Adrenal gland (tissue), 9 donors: ENCODE measurements at regions not wholly inside any gene's neighbourhood (a gene's known extent, or its start where the extent isn't known, plus 50 kb on each side); places are given as distances from the start of the nearest gene placed in this dataset.

Experiments
- DNase-seq, 7 donors: peaks; one replicate each; pipeline ENCODE4 v3.0.0-alpha.2; 2019 to 2020
- H3K27ac ChIP-seq, 5 donors: fragments of 200-600 bp; sonication (generic) in 4 of 5; 1 replicate in 3 of 5; 2 replicates in 2 of 5; pipeline versions ENCODE4 v1.5.1 to v1.8.0; 2016 to 2020; ENCODE audit warnings: mild to moderate bottlenecking in 1 of 5
- H3K27me3 ChIP-seq: fragments of 200-600 bp; 2 replicates; pipeline ENCODE4 v1.8.0; 2021
- H3K36me3 ChIP-seq, 2 donors: fragments of 200-600 bp; replicated peaks in 1 of 2; 1 replicate in 1 of 2; 2 replicates in 1 of 2; pipeline versions ENCODE4 v1.5.1 to v1.8.0; 2018 to 2022
- H3K4me1 ChIP-seq, 2 donors: fragments of 200-600 bp; replicated peaks in 1 of 2; 1 replicate in 1 of 2; 2 replicates in 1 of 2; pipeline versions ENCODE4 v1.5.1 to v1.8.0; 2018 to 2021
- H3K4me3 ChIP-seq, 4 donors: fragments of 200-600 bp; sonication (generic) in 3 of 4; one replicate each; pipeline ENCODE4 v1.5.1; 2016 to 2018
- H3K9me3 ChIP-seq, 3 donors: fragments of 200-600 bp; sonication (generic) in 1 of 3; replicated peaks in 1 of 3; 1 replicate in 2 of 3; 2 replicates in 1 of 3; pipeline versions ENCODE4 v1.5.1 to v1.8.0; 2016 to 2021
- POLR2A ChIP-seq, 2 donors: fragments of 450-650 bp; IDR thresholded peaks; one replicate each; pipeline ENCODE4 v1.6.1; 2017; ENCODE audit warnings: antibody characterized with exemption in 2 of 2, mild to moderate bottlenecking in 2 of 2, moderate library complexity in 1 of 2
- WGBS, 4 donors: extraction: QIAGEN DNeasy Blood & Tissue Kit in 2 of 4; methylation state at CpG; one replicate each; pipeline versions ENCODE4 v1.1.5 to v1.1.7; 2013 to 2017; 5-methylcytosine and 5-hydroxymethylcytosine counted together
- intact Hi-C, 2 donors: fragments of 100-400 bp; cut with DNase I; formaldehyde crosslinking; loops; one replicate each; pipeline versions ENCODE4 v1.14.1 to v1.15.0; 2022 to 2023
- small RNA-seq, 2 donors: library from RNA; depleted of rRNA; stranded (forward); fragments of <200 nt; gene quantifications; one replicate each; pipeline ENCODE3, GENCODE V24; 2016
- TF ChIP-seq, protein P1 (sequence below), 6 experiments: fragments of 450-650 bp in 4 of 6; fragments of 200-600 bp in 2 of 6; sonication (generic) in 1 of 6; IDR thresholded peaks; 1 replicate in 5 of 6; 2 replicates in 1 of 6; pipeline versions ENCODE4 v1.5.1 to v1.8.0; 2016 to 2021; ENCODE audit warnings: antibody characterized with exemption in 6 of 6, mild to moderate bottlenecking in 2 of 6, moderate library complexity in 1 of 6
- donor health status: healthy with polysubstance abuse.
- donor health status: Bipolar disorder and iron deficiency.
- donor health status: DM: yes; HTN: yes; CAD: no.
- donor health status: DM: no; HTN: no; CAD: no.
- donor health status: DM: no; HTN: no; CAD: no.

DNA sequence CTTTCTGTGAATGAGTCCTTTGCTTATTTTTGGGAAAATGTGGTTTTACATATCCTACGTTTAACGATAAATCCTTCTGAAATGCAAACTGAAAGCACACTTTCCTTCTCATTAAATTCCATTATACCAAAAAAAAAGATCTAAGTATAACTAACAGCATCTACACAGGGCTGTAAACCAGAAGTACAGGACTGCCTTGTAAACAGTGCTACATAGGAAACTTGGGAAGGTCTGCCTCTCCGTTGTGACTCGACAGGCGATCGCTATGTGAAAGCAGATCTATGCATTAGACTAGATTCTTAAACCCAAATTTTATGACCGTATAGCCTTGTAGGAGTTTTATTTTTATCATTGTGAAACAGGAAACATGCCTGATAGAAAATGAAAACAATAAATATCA is 690.5 kb downstream of the ARHGAP15 start:
- no peak for DNase-seq
- Histone ChIP-seq H3K27me3 (no peaks in the 10 kb centered on the region), H3K27ac (no peak overlapping the region), H3K36me3 (no peaks in the 10 kb centered on the region), H3K9me3 (no peaks in the 10 kb centered on the region), H3K4me1 (no peaks in the 10 kb centered on the region), H3K4me3 (no peak overlapping the region)
- intact Hi-C loops, result no loop called here
- 84 to 87% (median 86%) methylated on average over 7 of the region's 7 CpGs for WGBS, 4 donors
- TF ChIP-seq POLR2A (IDR thresholded peaks at IDR 0.05), result no peak
- TF ChIP-seq, protein P1, sequence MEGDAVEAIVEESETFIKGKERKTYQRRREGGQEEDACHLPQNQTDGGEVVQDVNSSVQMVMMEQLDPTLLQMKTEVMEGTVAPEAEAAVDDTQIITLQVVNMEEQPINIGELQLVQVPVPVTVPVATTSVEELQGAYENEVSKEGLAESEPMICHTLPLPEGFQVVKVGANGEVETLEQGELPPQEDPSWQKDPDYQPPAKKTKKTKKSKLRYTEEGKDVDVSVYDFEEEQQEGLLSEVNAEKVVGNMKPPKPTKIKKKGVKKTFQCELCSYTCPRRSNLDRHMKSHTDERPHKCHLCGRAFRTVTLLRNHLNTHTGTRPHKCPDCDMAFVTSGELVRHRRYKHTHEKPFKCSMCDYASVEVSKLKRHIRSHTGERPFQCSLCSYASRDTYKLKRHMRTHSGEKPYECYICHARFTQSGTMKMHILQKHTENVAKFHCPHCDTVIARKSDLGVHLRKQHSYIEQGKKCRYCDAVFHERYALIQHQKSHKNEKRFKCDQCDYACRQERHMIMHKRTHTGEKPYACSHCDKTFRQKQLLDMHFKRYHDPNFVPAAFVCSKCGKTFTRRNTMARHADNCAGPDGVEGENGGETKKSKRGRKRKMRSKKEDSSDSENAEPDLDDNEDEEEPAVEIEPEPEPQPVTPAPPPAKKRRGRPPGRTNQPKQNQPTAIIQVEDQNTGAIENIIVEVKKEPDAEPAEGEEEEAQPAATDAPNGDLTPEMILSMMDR (IDR thresholded peaks at IDR 0.05), result no peak

DNA sequence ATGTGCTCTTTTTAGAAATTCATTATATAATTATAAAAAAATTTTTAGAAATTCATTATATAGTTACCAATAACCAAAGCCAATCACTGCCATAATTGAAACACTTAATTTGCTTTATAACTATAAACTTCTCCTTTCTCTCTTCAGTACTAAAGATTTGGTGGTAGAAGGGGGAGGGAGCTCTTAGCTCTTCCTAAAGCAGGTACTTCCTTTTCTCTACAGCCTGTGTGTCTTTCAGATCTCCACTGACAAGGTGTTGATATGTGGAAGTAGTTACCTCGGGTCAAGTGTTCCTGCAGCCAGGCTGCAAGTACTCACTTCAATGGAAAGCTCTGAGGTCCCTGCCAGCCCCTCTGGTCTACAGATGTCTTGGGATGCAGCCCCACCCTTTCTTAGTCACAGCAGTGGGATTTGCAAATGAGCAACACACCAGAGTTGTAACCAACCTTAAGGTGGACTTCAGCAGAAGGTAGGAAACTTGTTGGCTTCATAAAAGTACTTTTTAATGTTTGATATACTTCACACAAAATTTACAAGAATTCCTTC is 690.0 kb downstream of the ARHGAP15 start:
- Histone ChIP-seq H3K36me3 (no peaks in the 10 kb centered on the region), H3K4me1 (no peaks in the 10 kb centered on the region), H3K4me3 (no peak overlapping the region), H3K9me3 (no peaks in the 10 kb centered on the region), H3K27ac (no peak overlapping the region), H3K27me3 (no peaks in the 10 kb centered on the region)
- TF ChIP-seq, protein P1 (IDR thresholded peaks at IDR 0.05), result no peak
- TF ChIP-seq POLR2A (IDR thresholded peaks at IDR 0.05), result no peak
- intact Hi-C loops, result no loop called here
- 33 to 50% (median 37%) methylated on average over 1 of the region's 1 CpG for WGBS, 4 donors
- DNase-seq, result no peak

Small RNA genes lying in the stretch of these regions (small RNA-seq; reads per million reads assigned to genes)
- 0 reads per million in 2 donors for gene RF00019
